ENCODE measurements at regions not wholly inside any gene's neighbourhood (a gene's known extent, or its start where the extent isn't known, plus 50 kb on each side); places are given as distances from the start of the nearest gene placed in this dataset.

GRCh38 chr16:73858326-73858725 lies 438.3 kb upstream of the PSMD7 start:
- TF ChIP-seq CTCF (conservative IDR thresholded peaks at IDR 0.05; ENCODE audit: low read depth, low read length): no peak
- TF ChIP-seq EZH2 (IDR thresholded peaks at IDR 0.05; ENCODE audit: low read length, unreplicated experiment): no peak
- TF ChIP-seq EZH2phosphoT487 (IDR thresholded peaks at IDR 0.05; ENCODE audit: borderline replicate concordance, low read length): no peak

Data from PC-3 (cell line).